Adrenal gland (tissue), 5 donors: ENCODE measurements at regions not wholly inside any gene's neighbourhood (a gene's known extent, or its start where the extent isn't known, plus 50 kb on each side); places are given as distances from the start of the nearest gene placed in this dataset.

Experiments
- POLR2A ChIP-seq, 2 donors: fragments of 450-650 bp; IDR thresholded peaks; one replicate each; pipeline ENCODE4 v1.6.1; 2017; ENCODE audit warnings: antibody characterized with exemption in 2 of 2, mild to moderate bottlenecking in 2 of 2, moderate library complexity in 1 of 2
- TF ChIP-seq, protein P1 (sequence below), 6 experiments: fragments of 450-650 bp in 4 of 6; fragments of 200-600 bp in 2 of 6; sonication (generic) in 1 of 6; IDR thresholded peaks; 1 replicate in 5 of 6; 2 replicates in 1 of 6; pipeline versions ENCODE4 v1.5.1 to v1.8.0; 2016 to 2021; ENCODE audit warnings: antibody characterized with exemption in 6 of 6, mild to moderate bottlenecking in 2 of 6, moderate library complexity in 1 of 6
- donor health status: DM: no; HTN: no; CAD: no.

DNA sequence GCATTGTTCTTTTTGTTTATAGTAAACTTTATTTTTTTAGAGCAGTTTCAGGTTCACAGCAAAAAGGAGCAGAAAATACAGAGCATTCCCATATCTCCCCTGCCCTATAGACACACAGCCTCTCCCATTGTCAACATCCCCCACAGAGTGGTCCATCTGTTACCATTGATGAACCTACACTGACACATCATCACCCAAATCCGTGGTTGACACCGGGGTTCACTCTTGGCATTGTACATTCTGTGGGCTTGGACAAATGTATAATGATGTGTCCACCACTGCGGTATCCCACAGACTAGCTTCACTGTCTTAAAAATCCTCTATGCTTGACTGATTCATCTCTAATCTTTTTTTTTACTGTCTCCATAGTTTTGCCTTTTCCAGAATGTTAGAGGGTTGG, 120.7 kb upstream of the SPATA31C2 start:
- no peak for TF ChIP-seq POLR2A (IDR thresholded peaks at IDR 0.05)
- TF ChIP-seq, protein P1, sequence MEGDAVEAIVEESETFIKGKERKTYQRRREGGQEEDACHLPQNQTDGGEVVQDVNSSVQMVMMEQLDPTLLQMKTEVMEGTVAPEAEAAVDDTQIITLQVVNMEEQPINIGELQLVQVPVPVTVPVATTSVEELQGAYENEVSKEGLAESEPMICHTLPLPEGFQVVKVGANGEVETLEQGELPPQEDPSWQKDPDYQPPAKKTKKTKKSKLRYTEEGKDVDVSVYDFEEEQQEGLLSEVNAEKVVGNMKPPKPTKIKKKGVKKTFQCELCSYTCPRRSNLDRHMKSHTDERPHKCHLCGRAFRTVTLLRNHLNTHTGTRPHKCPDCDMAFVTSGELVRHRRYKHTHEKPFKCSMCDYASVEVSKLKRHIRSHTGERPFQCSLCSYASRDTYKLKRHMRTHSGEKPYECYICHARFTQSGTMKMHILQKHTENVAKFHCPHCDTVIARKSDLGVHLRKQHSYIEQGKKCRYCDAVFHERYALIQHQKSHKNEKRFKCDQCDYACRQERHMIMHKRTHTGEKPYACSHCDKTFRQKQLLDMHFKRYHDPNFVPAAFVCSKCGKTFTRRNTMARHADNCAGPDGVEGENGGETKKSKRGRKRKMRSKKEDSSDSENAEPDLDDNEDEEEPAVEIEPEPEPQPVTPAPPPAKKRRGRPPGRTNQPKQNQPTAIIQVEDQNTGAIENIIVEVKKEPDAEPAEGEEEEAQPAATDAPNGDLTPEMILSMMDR (IDR thresholded peaks at IDR 0.05), result no peak
